Stimulated activated naive B cell treated with anti-CD40 and anti-IgM and Interleukin-4, amounts not matched to agents 10 μg/mL and 1 μg/mL and 100 μg/mL, for 72 hours (primary cell): ENCODE measurements at regions not wholly inside any gene's neighbourhood (a gene's known extent, or its start where the extent isn't known, plus 50 kb on each side); places are given as distances from the start of the nearest gene placed in this dataset.
"Not testable (repeated sequence)": the region's sequence is repeated elsewhere in the genome, so short reads cannot be mapped to it uniquely, and the experiment has no call there.

ENCODE experiments used
- ATAC-seq, 2 donors: fragments of 150-1000 bp; cut with Tn5 transposase; replicated peaks; 2 replicates each; pipeline ENCODE4 v1.10.0; 2021; ENCODE audit warnings: moderate library complexity in 1 of 2
- DNase-seq: peaks from one replicate; pipeline ENCODE4 v3.0.0; 2021
- H3K27ac Mint-ChIP-seq: one replicate; pipeline ENCODE4 v1.8.0; 2022; ENCODE audit warnings: mild to moderate bottlenecking, mixed read lengths
- H3K27me3 Mint-ChIP-seq, 2 donors: one replicate each; pipeline ENCODE4 v1.8.0; 2022; ENCODE audit warnings: mixed read lengths in 2 of 2
- H3K36me3 Mint-ChIP-seq, 2 donors: one replicate each; pipeline ENCODE4 v1.8.0; 2022; ENCODE audit warnings: mixed read lengths in 2 of 2, mild to moderate bottlenecking in 1 of 2
- H3K4me1 Mint-ChIP-seq, 2 donors: one replicate each; pipeline ENCODE4 v1.8.0; 2022; ENCODE audit warnings: mixed read lengths in 2 of 2, mild to moderate bottlenecking in 1 of 2
- H3K4me3 Mint-ChIP-seq, 2 donors: one replicate each; pipeline ENCODE4 v1.8.0; 2022; ENCODE audit warnings: mild to moderate bottlenecking in 2 of 2, mixed read lengths in 2 of 2, moderate library complexity in 1 of 2
- H3K9me3 Mint-ChIP-seq, 2 donors: one replicate each; pipeline ENCODE4 v1.8.0; 2022; ENCODE audit warnings: mixed read lengths in 2 of 2, mild to moderate bottlenecking in 1 of 2

- Mint-ChIP-seq H3K36me3 (no peaks in the 10 kb centered on the region), H3K9me3 (peaks cover 0 to 6% of the 10 kb centered on the region in 2 donors), H3K4me3 (no peak overlapping the region), H3K4me1 (no peaks in the 10 kb centered on the region), H3K27ac (no peak overlapping the region), H3K27me3 (no peaks in the 10 kb centered on the region)
- DNase-seq (no peak), ATAC-seq (no peak)
Observed at GRCh38 chr9:22838266-22838665, 391.6 kb downstream of the DMRTA1 start.

- Mint-ChIP-seq H3K27ac (no peak overlapping the region), H3K27me3 (no peaks in the 10 kb centered on the region), H3K4me1 (no peaks in the 10 kb centered on the region), H3K36me3 (no peaks in the 10 kb centered on the region), H3K9me3 (peaks cover 6 to 11% of the 10 kb centered on the region in 2 donors), H3K4me3 (no peak overlapping the region)
- ATAC-seq (no peak), DNase-seq (no peak)
Observed at GRCh38 chr9:22840641-22841040, 394.0 kb downstream of the DMRTA1 start.

GRCh38 chr9:22845243-22845642 lies 398.6 kb downstream of the DMRTA1 start:
- not testable (repeated sequence) for H3K36me3 Mint-ChIP-seq, H3K27me3 Mint-ChIP-seq, ATAC-seq, H3K27ac Mint-ChIP-seq, H3K4me1 Mint-ChIP-seq, H3K4me3 Mint-ChIP-seq, DNase-seq
- peaks cover 18 to 22% of the 10 kb centered on the region in 2 donors for H3K9me3 Mint-ChIP-seq

- no peaks in the 10 kb centered on the region for H3K4me1 Mint-ChIP-seq
Observed at GRCh38 chr9:22855980-22856379, 409.4 kb downstream of the DMRTA1 start.

GRCh38 chr9:22857316-22857715 lies 410.7 kb downstream of the DMRTA1 start:
- no peak overlapping the region for H3K4me3 Mint-ChIP-seq
- H3K27me3 Mint-ChIP-seq, result no peaks in the 10 kb centered on the region
- H3K4me1 Mint-ChIP-seq, result no peaks in the 10 kb centered on the region
- H3K36me3 Mint-ChIP-seq, result no peaks in the 10 kb centered on the region
- H3K27ac Mint-ChIP-seq, result no peak overlapping the region
- ATAC-seq, result no peak
- no peak for DNase-seq
- peaks cover 8 to 14% of the 10 kb centered on the region in 2 donors for H3K9me3 Mint-ChIP-seq

More at GRCh38 chr9:22855980-22856379, 409.4 kb downstream of the DMRTA1 start:
- Mint-ChIP-seq H3K36me3 (no peaks in the 10 kb centered on the region), H3K4me3 (no peak overlapping the region), H3K27me3 (no peaks in the 10 kb centered on the region), H3K27ac (no peak overlapping the region), H3K9me3 (peaks cover 6 to 14% of the 10 kb centered on the region in 2 donors)
- DNase-seq (no peak), ATAC-seq (no peak)

GRCh38 chr9:22863106-22863505 lies 416.5 kb downstream of the DMRTA1 start:
- no peak overlapping the region for H3K4me3 Mint-ChIP-seq
- no peak overlapping the region for H3K27ac Mint-ChIP-seq
- peaks cover 11 to 18% of the 10 kb centered on the region in 2 donors for H3K9me3 Mint-ChIP-seq
- no peaks in the 10 kb centered on the region for H3K4me1 Mint-ChIP-seq
- DNase-seq, result no peak
- no peaks in the 10 kb centered on the region for H3K27me3 Mint-ChIP-seq
- peak in 1 of 2 donors; percentile 31 for ATAC-seq
- H3K36me3 Mint-ChIP-seq, result no peaks in the 10 kb centered on the region

GRCh38 chr9:22863736-22864135 lies 417.1 kb downstream of the DMRTA1 start:
- DNase-seq, result no peak
- H3K27me3 Mint-ChIP-seq, result no peaks in the 10 kb centered on the region
- H3K27ac Mint-ChIP-seq, result no peak overlapping the region
- no peak for ATAC-seq
- no peaks in the 10 kb centered on the region for H3K4me1 Mint-ChIP-seq
- H3K9me3 Mint-ChIP-seq, result peaks cover 11 to 18% of the 10 kb centered on the region in 2 donors
- no peak overlapping the region for H3K4me3 Mint-ChIP-seq
- H3K36me3 Mint-ChIP-seq, result no peaks in the 10 kb centered on the region

- no peak overlapping the region for H3K4me3 Mint-ChIP-seq
- no peaks in the 10 kb centered on the region for H3K27me3 Mint-ChIP-seq
- ATAC-seq, result no peak
- DNase-seq, result no peak
- no peaks in the 10 kb centered on the region for H3K4me1 Mint-ChIP-seq
- no peaks in the 10 kb centered on the region for H3K36me3 Mint-ChIP-seq
- no peaks in the 10 kb centered on the region for H3K9me3 Mint-ChIP-seq
- H3K27ac Mint-ChIP-seq, result no peak overlapping the region
Observed at GRCh38 chr9:22893196-22893843, 446.7 kb downstream of the DMRTA1 start.

- no peaks in the 10 kb centered on the region for H3K9me3 Mint-ChIP-seq
- no peaks in the 10 kb centered on the region for H3K36me3 Mint-ChIP-seq
- H3K27me3 Mint-ChIP-seq, result no peaks in the 10 kb centered on the region
- DNase-seq (no peak), ATAC-seq (no peak)
- no peak overlapping the region for H3K27ac Mint-ChIP-seq
- H3K4me3 Mint-ChIP-seq, result no peak overlapping the region
- no peaks in the 10 kb centered on the region for H3K4me1 Mint-ChIP-seq
Observed at GRCh38 chr9:22898591-22898990, 452.0 kb downstream of the DMRTA1 start.

- no peaks in the 10 kb centered on the region for H3K4me1 Mint-ChIP-seq
- no peak overlapping the region for H3K27ac Mint-ChIP-seq
- ATAC-seq, result no peak
- no peak overlapping the region for H3K4me3 Mint-ChIP-seq
- H3K9me3 Mint-ChIP-seq, result no peaks in the 10 kb centered on the region
- no peak for DNase-seq
- no peaks in the 10 kb centered on the region for H3K27me3 Mint-ChIP-seq
- no peaks in the 10 kb centered on the region for H3K36me3 Mint-ChIP-seq
Observed at GRCh38 chr9:22911632-22912031, 465.0 kb downstream of the DMRTA1 start.

GRCh38 chr9:22913026-22913425 lies 466.4 kb downstream of the DMRTA1 start:
- DNase-seq (no peak), ATAC-seq (no peak)
- H3K27me3 Mint-ChIP-seq, result no peaks in the 10 kb centered on the region
- H3K9me3 Mint-ChIP-seq, result no peaks in the 10 kb centered on the region
- no peaks in the 10 kb centered on the region for H3K4me1 Mint-ChIP-seq
- no peaks in the 10 kb centered on the region for H3K36me3 Mint-ChIP-seq
- no peak overlapping the region for H3K4me3 Mint-ChIP-seq
- H3K27ac Mint-ChIP-seq, result no peak overlapping the region

- no peak for ATAC-seq
- H3K36me3 Mint-ChIP-seq, result no peaks in the 10 kb centered on the region
- H3K4me3 Mint-ChIP-seq, result no peak overlapping the region
- H3K27ac Mint-ChIP-seq, result no peak overlapping the region
- H3K9me3 Mint-ChIP-seq, result no peaks in the 10 kb centered on the region
- H3K4me1 Mint-ChIP-seq, result no peaks in the 10 kb centered on the region
- H3K27me3 Mint-ChIP-seq, result no peaks in the 10 kb centered on the region
- DNase-seq, result no peak
Observed at GRCh38 chr9:22913518-22913917, 466.9 kb downstream of the DMRTA1 start.

GRCh38 chr9:22916148-22916547 lies 469.5 kb downstream of the DMRTA1 start:
- Mint-ChIP-seq H3K4me1 (no peaks in the 10 kb centered on the region), H3K9me3 (peaks cover 0 to 2% of the 10 kb centered on the region in 2 donors), H3K27ac (no peak overlapping the region), H3K36me3 (no peaks in the 10 kb centered on the region), H3K27me3 (no peaks in the 10 kb centered on the region), H3K4me3 (no peak overlapping the region)
- DNase-seq, result no peak
- ATAC-seq, result no peak

GRCh38 chr9:22919423-22919822 lies 472.8 kb downstream of the DMRTA1 start:
- Mint-ChIP-seq H3K27me3 (no peaks in the 10 kb centered on the region), H3K4me1 (no peaks in the 10 kb centered on the region), H3K9me3 (peaks cover 0 to 2% of the 10 kb centered on the region in 2 donors), H3K27ac (no peak overlapping the region), H3K4me3 (no peak overlapping the region), H3K36me3 (no peaks in the 10 kb centered on the region)
- DNase-seq (no peak), ATAC-seq (no peak)

- DNase-seq, result no peak
- H3K27ac Mint-ChIP-seq, result no peak overlapping the region
- no peaks in the 10 kb centered on the region for H3K27me3 Mint-ChIP-seq
- H3K36me3 Mint-ChIP-seq, result no peaks in the 10 kb centered on the region
- H3K4me1 Mint-ChIP-seq, result no peaks in the 10 kb centered on the region
- H3K9me3 Mint-ChIP-seq, result peaks cover 0 to 2% of the 10 kb centered on the region in 2 donors
- ATAC-seq, result no peak
- H3K4me3 Mint-ChIP-seq, result no peak overlapping the region
Observed at GRCh38 chr9:22921742-22922141, 475.1 kb downstream of the DMRTA1 start.

- ATAC-seq, result no peak
- no peak for DNase-seq
- Mint-ChIP-seq H3K27me3 (no peaks in the 10 kb centered on the region), H3K9me3 (peaks cover 0 to 4% of the 10 kb centered on the region in 2 donors), H3K27ac (no peak overlapping the region), H3K4me1 (no peaks in the 10 kb centered on the region), H3K36me3 (no peaks in the 10 kb centered on the region), H3K4me3 (no peak overlapping the region)
Observed at GRCh38 chr9:22922222-22922621, 475.6 kb downstream of the DMRTA1 start.
